GM12864 (cell line): ENCODE measurements at regions not wholly inside any gene's neighbourhood (a gene's known extent, or its start where the extent isn't known, plus 50 kb on each side); places are given as distances from the start of the nearest gene placed in this dataset.

Experiments
- DNase-seq: peaks from one replicate; pipeline ENCODE4 v3.0.0-alpha.2; 2011; ENCODE audit warnings: low read depth
- H3K4me3 ChIP-seq: 2 replicates; pipeline ENCODE4 v1.5.1; 2011; ENCODE audit warnings: mild to moderate bottlenecking, low read depth, low read length, control low read depth
- CTCF ChIP-seq: IDR thresholded peaks from 2 replicates; pipeline ENCODE4 v1.5.1; 2011; ENCODE audit warnings: low read depth, mild to moderate bottlenecking, moderate library complexity, low read length, control low read depth, inconsistent platforms; ENCODE audit errors: missing control alignments

DNA sequence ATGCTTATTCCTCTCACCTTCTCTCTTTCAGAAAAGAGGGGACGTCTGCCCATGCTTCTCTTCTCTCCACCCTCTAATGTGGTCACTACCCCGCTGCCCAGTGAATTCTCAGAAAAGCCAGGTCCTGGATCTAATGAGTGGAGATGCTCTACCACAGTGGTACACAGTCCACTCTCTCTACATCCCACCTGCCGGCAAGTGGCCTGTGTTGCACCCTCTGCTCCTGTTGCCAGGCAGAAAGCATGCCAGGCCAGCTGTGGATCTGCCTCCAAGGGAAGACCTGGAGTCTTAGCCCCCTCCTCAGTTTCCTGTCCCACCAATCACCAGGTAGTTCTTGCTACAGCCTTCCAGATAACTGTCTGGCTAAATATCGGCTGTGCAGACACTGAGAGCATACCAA is 71.2 kb upstream of the SPDL1 start:
- H3K4me3 ChIP-seq, result no peak overlapping the region
- no peak for TF ChIP-seq CTCF
- DNase-seq, result no peak

GRCh38 chr5:169511708-169512107 is 71.9 kb upstream of the SPDL1 start:
- DNase-seq, result no peak
- TF ChIP-seq CTCF, result peak; percentile 20

GRCh38 chr5:169507051-169507450 is 76.5 kb upstream of the SPDL1 start:
- H3K4me3 ChIP-seq, result no peak overlapping the region
- no peak for TF ChIP-seq CTCF
- DNase-seq, result no peak

More at GRCh38 chr5:169511708-169512107, 71.9 kb upstream of the SPDL1 start:
- H3K4me3 ChIP-seq, result no peak overlapping the region

DNA sequence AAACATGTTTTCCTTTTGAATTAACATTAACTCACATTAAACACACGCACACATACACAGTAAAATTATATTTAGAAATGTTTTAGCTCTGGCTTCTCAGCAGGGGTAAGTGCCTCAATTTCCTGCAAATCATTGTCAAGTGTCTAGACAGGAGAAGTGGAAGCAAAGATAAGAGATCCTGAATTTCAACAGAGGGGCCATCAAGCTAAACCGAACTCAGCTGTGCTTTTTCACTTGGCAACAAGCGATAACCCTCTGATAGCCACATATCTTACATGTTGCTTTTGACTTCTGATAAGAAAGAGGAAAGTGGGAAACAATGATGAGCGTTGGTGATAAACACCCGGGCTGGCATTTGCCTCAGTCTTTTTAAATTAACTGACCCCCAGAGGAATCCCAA is 79.7 kb upstream of the SPDL1 start:
- no peak for DNase-seq

DNA sequence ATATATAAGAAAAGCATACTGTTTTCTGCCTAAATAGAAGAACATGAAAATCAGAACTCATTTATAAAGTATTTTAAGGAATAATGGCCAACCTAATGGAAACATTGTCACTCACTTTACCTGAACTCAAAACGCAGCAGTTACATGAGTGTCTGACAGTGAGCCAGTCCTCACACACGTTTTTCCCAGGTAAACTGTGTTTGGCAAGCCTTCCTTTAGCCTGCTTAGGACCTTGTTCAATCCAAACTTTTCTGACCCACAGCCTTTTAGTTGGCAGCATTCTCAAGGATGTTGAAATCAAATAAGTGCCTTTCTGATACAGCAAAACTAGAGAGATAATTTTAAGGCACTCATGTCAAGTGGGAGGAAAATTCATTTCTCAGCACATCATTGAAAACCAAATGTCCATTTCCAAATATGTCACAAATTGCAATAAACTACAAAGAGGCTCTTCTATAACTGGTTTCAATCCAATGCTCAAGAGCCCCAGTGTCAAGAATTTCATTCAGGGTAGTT is 83.5 kb upstream of the SPDL1 start:
- no peak for DNase-seq
- no peak for TF ChIP-seq CTCF
- no peak overlapping the region for H3K4me3 ChIP-seq

More for the DNA sequence above, 79.7 kb upstream of the SPDL1 start:
- no peak overlapping the region for H3K4me3 ChIP-seq
- no peak for TF ChIP-seq CTCF

DNA sequence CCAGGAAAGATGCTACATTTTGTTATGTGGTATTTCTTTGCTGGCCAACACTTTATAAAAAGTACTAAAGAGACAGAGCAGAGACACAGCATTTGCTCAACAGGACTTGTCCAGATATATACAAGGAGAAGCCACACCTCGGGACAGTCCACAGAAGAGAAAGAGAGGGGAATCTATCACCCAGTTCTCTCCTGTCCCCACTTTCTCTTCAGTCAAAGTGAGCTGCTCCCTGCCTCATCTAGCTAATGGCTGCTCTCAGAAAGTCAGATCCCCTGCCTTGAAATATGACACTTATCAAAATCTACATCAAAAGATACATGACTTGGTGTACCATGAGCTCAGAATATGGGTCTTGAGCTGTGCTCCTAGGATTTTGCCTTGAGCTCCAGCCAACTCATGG is 86.7 kb upstream of the SPDL1 start:
- no peak overlapping the region for H3K4me3 ChIP-seq
- no peak for TF ChIP-seq CTCF
- DNase-seq, result no peak

- TF ChIP-seq CTCF, result no peak
These were observed 88.5 kb upstream of the SPDL1 start for GRCh38 chr5:169494941-169495548.

More at GRCh38 chr5:169494941-169495548, 88.5 kb upstream of the SPDL1 start:
- no peak overlapping the region for H3K4me3 ChIP-seq
- DNase-seq, result no peak
